K562 (cell line): ENCODE measurements at regions not wholly inside any gene's neighbourhood (a gene's known extent, or its start where the extent isn't known, plus 50 kb on each side); places are given as distances from the start of the nearest gene placed in this dataset.

Experiments
- ATAC-seq: fragments of 200-7000 bp; cut with Tn5 transposase; 3 replicates; pipeline ENCODE4 v1.9.1; 2020; ENCODE audit warnings: moderate library complexity
- BruUV-seq: library from RNA; stranded (reverse); fragments of 400-500 nt; replicated peaks from 2 replicates; lab custom pipeline; 2021; lab: Mats Ljungman, UMichigan
- CTCF ChIA-PET: fragments of 300-600 bp; formaldehyde crosslinking; extraction: SDS; loops from one replicate; lab custom pipeline; 2021; ENCODE audit warnings: low intra/inter-chr PET ratio; lab: Yijun Ruan, JAX
- POLR2A ChIA-PET: fragments of 300-600, 350-650 bp; sonication (Branson Sonifier 250); formaldehyde crosslinking; extraction: SDS; loops from one replicate; lab custom pipeline; 2021; ENCODE audit warnings: antibody characterized with exemption, inconsistent platforms; lab: Yijun Ruan, JAX
- DNase-seq, 4 experiments: peaks; one replicate each; pipeline versions ENCODE4 v3.0.0 to v3.0.0-alpha.2; 2011 to 2018; ENCODE audit warnings: low spot score in 3 of 4, mixed read lengths in 3 of 4; ENCODE audit errors: extremely low read depth in 1 of 4
- FAIRE-seq: peaks from 2 replicates; lab custom pipeline; 2011; peaks lifted over from hg19 to GRCh38; lab: Jason Lieb, UNC
- H2AFZ ChIP-seq: 2 replicates; pipeline ENCODE4 v1.6.0; 2011; ENCODE audit warnings: low read depth, low read length, control low read depth, inconsistent platforms
- H3K27ac ChIP-seq: fragments of 200-600 bp; 3 replicates; pipeline ENCODE4 v1.8.0; 2011; ENCODE audit warnings: low read depth, mild to moderate bottlenecking, control low read depth, inconsistent platforms, low read length, moderate library complexity, mixed read lengths; ENCODE audit errors: extremely low read depth
- H3K27me3 ChIP-seq, 2 experiments: fragments of 300-600 bp in 1 of 2; 2 replicates in 1 of 2; 3 replicates in 1 of 2; pipeline versions ENCODE4 v1.6.0 to v1.8.0; 2011; ENCODE audit warnings: inconsistent platforms in 2 of 2, low read length in 2 of 2, mild to moderate bottlenecking in 1 of 2, mixed read lengths in 1 of 2, moderate library complexity in 1 of 2; ENCODE audit not compliant: control insufficient read depth in 2 of 2, insufficient read depth in 2 of 2
- H3K36me3 ChIP-seq: fragments of 300-600 bp; 3 replicates; pipeline ENCODE4 v1.8.0; 2011; ENCODE audit warnings: mild to moderate bottlenecking, low read length, inconsistent platforms; ENCODE audit not compliant: control insufficient read depth, insufficient read depth
- H3K4me1 ChIP-seq, 2 experiments: fragments of 200-600 bp in 1 of 2; replicated peaks in 1 of 2; 2 replicates in 1 of 2; 3 replicates in 1 of 2; pipeline versions ENCODE4 v1.5.1 to v1.8.0; 2011; ENCODE audit warnings: inconsistent platforms in 2 of 2, low read length in 2 of 2, mild to moderate bottlenecking in 1 of 2, mixed read lengths in 1 of 2, moderate library complexity in 1 of 2; ENCODE audit not compliant: control insufficient read depth in 2 of 2, insufficient read depth in 2 of 2
- H3K4me2 ChIP-seq: 2 replicates; pipeline ENCODE4 v1.6.1; 2011; ENCODE audit warnings: low read length, control low read depth, inconsistent platforms, mixed read lengths; ENCODE audit not compliant: insufficient read depth
- H3K4me3 ChIP-seq: fragments of 200-600 bp; sonication (generic), shearing (Covaris generic); 2 replicates; pipeline ENCODE4 v1.5.1; 2016; ENCODE audit warnings: control low read depth, inconsistent platforms
- H3K79me2 ChIP-seq: fragments of 200-600 bp; 3 replicates; pipeline ENCODE4 v1.8.0; 2011; ENCODE audit warnings: low read length, inconsistent platforms; ENCODE audit not compliant: control insufficient read depth, insufficient read depth
- H3K9ac ChIP-seq, 2 experiments: 2 replicates each; pipeline versions ENCODE4 v1.6.0 to v1.6.1; 2011; ENCODE audit warnings: low read depth in 2 of 2, low read length in 2 of 2, control low read depth in 1 of 2, inconsistent platforms in 1 of 2, mild to moderate bottlenecking in 1 of 2, mixed read lengths in 1 of 2; ENCODE audit not compliant: insufficient read depth in 1 of 2
- H3K9me1 ChIP-seq: one replicate; pipeline ENCODE4 v1.6.0; 2011; ENCODE audit warnings: inconsistent platforms, mild to moderate bottlenecking, low read length, moderate library complexity; ENCODE audit not compliant: control insufficient read depth, insufficient read depth
- H3K9me3 ChIP-seq: replicated peaks from 2 replicates; pipeline ENCODE4 v1.5.1; 2011; ENCODE audit warnings: low read depth, low read length, inconsistent platforms; ENCODE audit not compliant: control insufficient read depth, insufficient read depth
- H4K20me1 ChIP-seq: replicated peaks from 2 replicates; pipeline ENCODE4 v1.6.1; 2011; ENCODE audit warnings: low read length, inconsistent platforms, mixed read lengths; ENCODE audit not compliant: control insufficient read depth, insufficient read depth
- ARNT ChIP-seq, 2 experiments: fragments of 450-650 bp; IDR thresholded peaks; 2 replicates each; pipeline ENCODE4 v1.6.1; 2016; ENCODE audit warnings: mild to moderate bottlenecking in 1 of 2
- ELF2 ChIP-seq: fragments of 250-450 bp; sonication (Bioruptor Pico); IDR thresholded peaks from 2 replicates; pipeline ENCODE4 v1.5.0; 2021; ENCODE audit warnings: mild to moderate bottlenecking
- ELF4 ChIP-seq: fragments of 450-650 bp; formaldehyde crosslinking; IDR thresholded peaks from 2 replicates; pipeline ENCODE4 v1.4.0; 2022; ENCODE audit warnings: missing genetic modification characterization
- ILF3 ChIP-seq: fragments of 450-650 bp; IDR thresholded peaks from 2 replicates; pipeline ENCODE4 v1.6.1; 2018; ENCODE audit warnings: antibody characterized with exemption, mild to moderate bottlenecking, moderate library complexity, borderline replicate concordance
- NUFIP1 ChIP-seq: fragments of 450-650 bp; IDR thresholded peaks from 2 replicates; pipeline ENCODE4 v1.6.1; 2018; ENCODE audit not compliant: partially characterized antibody
- POU5F1 ChIP-seq: fragments of 150-350 bp; IDR thresholded peaks from 2 replicates; pipeline ENCODE4 v1.6.1; 2014; ENCODE audit warnings: borderline replicate concordance, low read length, low read depth, mild to moderate bottlenecking; ENCODE audit not compliant: partially characterized antibody
- TGIF2 ChIP-seq: sonication (generic); formaldehyde crosslinking; IDR thresholded peaks from 2 replicates; pipeline ENCODE4 v1.8.1; 2022; ENCODE audit warnings: mild to moderate bottlenecking, missing genetic modification reagents, moderate library complexity
- ZNF384 ChIP-seq: IDR thresholded peaks from 2 replicates; pipeline ENCODE4 v1.6.1; 2012; ENCODE audit warnings: low read depth, low read length, improper control_type of control experiment
- ZNF77 ChIP-seq: fragments of 250-450 bp; sonication (Bioruptor Pico); IDR thresholded peaks from 2 replicates; pipeline ENCODE4 v1.5.0; 2020
- WGBS: fragments of 100-300 bp; shearing (Covaris generic); methylation state at CpG from one replicate; pipeline ENCODE4 v1.1.6; 2016; ENCODE audit warnings: low coverage, mixed read lengths; ENCODE audit not compliant: insufficient coverage; ENCODE audit errors: missing lambda C conversion rate; 5-methylcytosine and 5-hydroxymethylcytosine counted together
- in situ Hi-C: fragments of 300-500 bp; cut with MboI; formaldehyde crosslinking; loops from 4 replicates; pipeline ENCODE4 v1.15.0; 2018; ENCODE audit warnings: inconsistent platforms, mixed read lengths
- intact Hi-C: fragments of 100-400 bp; cut with micrococcal nuclease; formaldehyde crosslinking; loops from 2 replicates; pipeline ENCODE4 v1.14.2; 2022

- Histone ChIP-seq H3K4me2 (no peak overlapping the region), H3K36me3 (no peaks in the 10 kb centered on the region), H3K9me1 (no peaks in the 10 kb centered on the region), H3K27me3 (no peaks in the 10 kb centered on the region), H3K4me3 (no peak overlapping the region), H3K4me1 (peaks cover 2 to 7% of the 10 kb centered on the region in 2 experiments; a peak in 3 of 5 replicates)
- no peak for FAIRE-seq
- intact Hi-C loops, result no loop called here
- no peak for DNase-seq
- WGBS, result 59% methylated on average over 13 of the region's 21 CpGs
- TF ChIP-seq ZNF77 (CRISPR knock-in tag), result no peak
- no peak for TF ChIP-seq ILF3
- no peak for TF ChIP-seq POU5F1
- no peak for TF ChIP-seq ELF2 (CRISPR knock-in tag)
- TF ChIP-seq TGIF2 (CRISPR knock-in tag), result no peak
- no peak for TF ChIP-seq ARNT (IDR thresholded peaks at IDR 0.05)
- TF ChIP-seq ZNF384, result no peak
- TF ChIP-seq NUFIP1, result no peak
- no peak for TF ChIP-seq ELF4 (CRISPR knock-in tag)
- TF ChIP-seq, all 486 proteins: peak for 0
- no peak overlapping the region for H3K9ac ChIP-seq
- no peak overlapping the region for H3K27ac ChIP-seq
- H3K9me3 ChIP-seq, result no peaks in the 10 kb centered on the region; the same call in 1 of the 2 replicates
- H3K79me2 ChIP-seq, result no peaks in the 10 kb centered on the region
- H2AFZ ChIP-seq, result no peak overlapping the region
- in situ Hi-C loops, result no loop called here
- BruUV-seq, result no TSS peak
- H4K20me1 ChIP-seq, result no peaks in the 10 kb centered on the region
- ChIA-PET CTCF (no interaction called here), POLR2A (interaction anchor here (0.6 to 1.1 kb wide), 3 partner anchors 11 to 15 kb away, joined by 3 to 4 read pairs (median 3); no protein-coding TSS in a partner anchor)
- ATAC-seq, result no peak
Measured at GRCh38 chr2:157967856-157968255, 91.7 kb upstream of the ACVR1 start.
